Fibroblast of lung (primary cell): ENCODE measurements at regions not wholly inside any gene's neighbourhood (a gene's known extent, or its start where the extent isn't known, plus 50 kb on each side); places are given as distances from the start of the nearest gene placed in this dataset.

Source experiments
- DNase-seq, 2 donors: peaks; one replicate each; pipeline versions ENCODE4 v3.0.0 to v3.0.0-alpha.2; 2010; ENCODE audit warnings: low read depth in 2 of 2
- H2AFZ ChIP-seq: 2 replicates; pipeline ENCODE4 v1.5.1; 2012; ENCODE audit warnings: low read length, control low read depth, inconsistent platforms
- H3K27ac ChIP-seq: 2 replicates; pipeline ENCODE4 v1.5.1; 2011; ENCODE audit warnings: low read length, control low read depth; ENCODE audit not compliant: insufficient read depth
- H3K27me3 ChIP-seq: 2 replicates; pipeline ENCODE4 v1.5.1; 2011; ENCODE audit warnings: mild to moderate bottlenecking, low read length; ENCODE audit not compliant: control insufficient read depth, insufficient read depth
- H3K36me3 ChIP-seq: 2 replicates; pipeline ENCODE4 v1.5.1; 2011; ENCODE audit warnings: low read length; ENCODE audit not compliant: control insufficient read depth, insufficient read depth
- H3K4me1 ChIP-seq: 2 replicates; pipeline ENCODE4 v1.5.1; 2011; ENCODE audit warnings: low read length; ENCODE audit not compliant: control insufficient read depth, insufficient read depth; ENCODE audit errors: extremely low read depth
- H3K4me2 ChIP-seq: 2 replicates; pipeline ENCODE4 v1.5.1; 2011; ENCODE audit warnings: low read length, control low read depth; ENCODE audit not compliant: insufficient read depth; ENCODE audit errors: extremely low read depth
- H3K4me3 ChIP-seq, 4 experiments: fragments of 200-600 bp in 1 of 4; sonication (generic) in 1 of 4; replicated peaks in 1 of 4; 2 replicates each; pipeline ENCODE4 v1.5.1; 2011 to 2016; ENCODE audit warnings: low read length in 4 of 4, low read depth in 3 of 4, mild to moderate bottlenecking in 3 of 4, control low read depth in 2 of 4, inconsistent platforms in 1 of 4, mixed read lengths in 1 of 4; ENCODE audit not compliant: insufficient read depth in 1 of 4; ENCODE audit errors: control extremely low read depth in 1 of 4
- H3K79me2 ChIP-seq: 2 replicates; pipeline ENCODE4 v1.5.1; 2012; ENCODE audit warnings: mild to moderate bottlenecking, low read length, inconsistent platforms; ENCODE audit not compliant: control insufficient read depth, insufficient read depth
- H3K9ac ChIP-seq: 2 replicates; pipeline ENCODE4 v1.5.1; 2011; ENCODE audit warnings: mild to moderate bottlenecking, low read length, control low read depth; ENCODE audit not compliant: insufficient read depth
- H3K9me3 ChIP-seq: 2 replicates; pipeline ENCODE4 v1.5.1; 2012; ENCODE audit warnings: low read depth, low read length; ENCODE audit not compliant: control insufficient read depth, insufficient read depth
- H4K20me1 ChIP-seq: 2 replicates; pipeline ENCODE4 v1.5.1; 2011; ENCODE audit warnings: low read length; ENCODE audit not compliant: control insufficient read depth, insufficient read depth; ENCODE audit errors: extremely low read depth
- CTCF ChIP-seq, 2 donors: IDR thresholded peaks in 1 of 2; conservative IDR thresholded peaks in 1 of 2; 1 replicate in 1 of 2; 2 replicates in 1 of 2; pipeline ENCODE4 v1.5.1; 2011 to 2012; ENCODE audit warnings: low read length in 2 of 2, control low read depth in 1 of 2, inconsistent platforms in 1 of 2, low read depth in 1 of 2, mild to moderate bottlenecking in 1 of 2
- EZH2 ChIP-seq: IDR thresholded peaks from 2 replicates; pipeline ENCODE4 v1.5.1; 2012; ENCODE audit warnings: low read length, control low read depth, mild to moderate bottlenecking; ENCODE audit errors: missing control alignments

- Histone ChIP-seq H4K20me1 (no peaks in the 10 kb centered on the region), H2AFZ (no peak overlapping the region), H3K27me3 (no peaks in the 10 kb centered on the region), H3K27ac (no peak overlapping the region), H3K4me3 (no peak overlapping the region), H3K4me2 (no peak overlapping the region), H3K9ac (no peak overlapping the region), H3K36me3 (no peaks in the 10 kb centered on the region), H3K4me1 (no peaks in the 10 kb centered on the region), H3K79me2 (no peaks in the 10 kb centered on the region), H3K9me3 (no peaks in the 10 kb centered on the region)
- TF ChIP-seq EZH2, result no peak
- TF ChIP-seq CTCF (conservative IDR thresholded peaks at IDR 0.05 in 1 of 2, IDR thresholded peaks at IDR 0.05 in 1 of 2; ENCODE audit: low read depth in 1 of 2, low read length in 2 of 2), result no peak
- no peak for DNase-seq
Measured at GRCh38 chr9:74066605-74067004, 430.5 kb upstream of the RORB start.

- Histone ChIP-seq H3K36me3 (no peaks in the 10 kb centered on the region), H3K9me3 (no peaks in the 10 kb centered on the region), H3K27me3 (no peaks in the 10 kb centered on the region), H4K20me1 (no peaks in the 10 kb centered on the region), H3K9ac (no peak overlapping the region), H3K4me3 (no peak overlapping the region), H3K27ac (no peak overlapping the region), H3K79me2 (no peaks in the 10 kb centered on the region), H2AFZ (no peak overlapping the region), H3K4me1 (no peaks in the 10 kb centered on the region), H3K4me2 (no peak overlapping the region)
- no peak for TF ChIP-seq CTCF (conservative IDR thresholded peaks at IDR 0.05 in 1 of 2, IDR thresholded peaks at IDR 0.05 in 1 of 2; ENCODE audit: low read depth in 1 of 2, low read length in 2 of 2)
- no peak for TF ChIP-seq EZH2
- no peak for DNase-seq
Measured at GRCh38 chr9:74071502-74071901, 425.6 kb upstream of the RORB start.

GRCh38 chr9:74073897-74074296 is 423.2 kb upstream of the RORB start:
- TF ChIP-seq CTCF (conservative IDR thresholded peaks at IDR 0.05 in 1 of 2, IDR thresholded peaks at IDR 0.05 in 1 of 2; ENCODE audit: low read depth in 1 of 2, low read length in 2 of 2) (no peak), EZH2 (no peak)
- DNase-seq, result no peak
- Histone ChIP-seq H2AFZ (no peak overlapping the region), H3K4me1 (no peaks in the 10 kb centered on the region), H3K27me3 (no peaks in the 10 kb centered on the region), H3K4me2 (no peak overlapping the region), H4K20me1 (no peaks in the 10 kb centered on the region), H3K36me3 (no peaks in the 10 kb centered on the region), H3K4me3 (no peak overlapping the region), H3K79me2 (no peaks in the 10 kb centered on the region), H3K27ac (no peak overlapping the region), H3K9ac (no peak overlapping the region), H3K9me3 (no peaks in the 10 kb centered on the region)
